NCI-H128 (cell line): ENCODE measurements at regions not wholly inside any gene's neighbourhood (a gene's known extent, or its start where the extent isn't known, plus 50 kb on each side); places are given as distances from the start of the nearest gene placed in this dataset.
"Not testable (repeated sequence)": the region's sequence is repeated elsewhere in the genome, so short reads cannot be mapped to it uniquely, and the experiment has no call there.

Source experiments
- DNase-seq: peaks from one replicate; lab custom pipeline; 2025; ENCODE audit not compliant: unreplicated experiment; lab: John Stamatoyannopoulos, UW

DNA sequence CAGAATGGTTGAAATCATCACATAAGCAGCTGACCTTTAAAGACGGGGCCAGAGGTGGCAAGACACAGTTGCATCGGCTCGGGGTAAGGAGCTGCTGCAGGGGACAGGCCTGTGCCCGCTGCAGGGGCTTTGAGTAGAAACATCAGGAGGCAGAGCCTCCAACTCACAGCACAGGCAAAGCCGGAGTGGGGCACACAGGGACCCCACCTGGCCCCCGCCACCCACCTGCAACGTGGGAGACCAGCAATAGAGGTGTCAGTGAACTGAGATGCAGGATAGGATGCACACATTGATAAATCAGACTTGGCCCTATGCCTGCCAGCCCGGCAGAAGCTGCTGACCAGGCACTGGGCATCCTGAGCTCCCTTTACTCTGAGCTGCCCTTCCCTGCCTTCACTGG lies 257.2 kb downstream of the NPHP4 start:
- no peak for DNase-seq

DNA sequence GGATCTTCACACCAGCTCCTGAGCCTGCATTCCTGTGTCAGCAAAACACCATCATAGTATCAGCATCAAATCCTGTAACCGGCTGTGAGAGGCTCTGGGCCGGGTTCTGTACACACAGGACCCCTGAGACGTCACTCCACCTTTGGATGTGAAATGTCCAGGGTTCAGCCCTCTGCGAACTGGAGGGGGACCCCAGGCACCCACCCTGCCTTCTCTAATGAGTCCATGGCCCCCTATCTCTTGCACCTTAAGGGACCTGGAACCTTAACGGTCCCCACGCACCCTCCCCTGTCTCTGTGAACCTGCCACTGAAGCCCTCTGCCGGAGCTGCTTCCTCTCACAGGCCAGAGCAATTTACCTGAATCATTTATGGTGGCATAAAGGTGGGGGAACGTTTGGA lies 257.8 kb downstream of the NPHP4 start:
- no peak for DNase-seq

DNA sequence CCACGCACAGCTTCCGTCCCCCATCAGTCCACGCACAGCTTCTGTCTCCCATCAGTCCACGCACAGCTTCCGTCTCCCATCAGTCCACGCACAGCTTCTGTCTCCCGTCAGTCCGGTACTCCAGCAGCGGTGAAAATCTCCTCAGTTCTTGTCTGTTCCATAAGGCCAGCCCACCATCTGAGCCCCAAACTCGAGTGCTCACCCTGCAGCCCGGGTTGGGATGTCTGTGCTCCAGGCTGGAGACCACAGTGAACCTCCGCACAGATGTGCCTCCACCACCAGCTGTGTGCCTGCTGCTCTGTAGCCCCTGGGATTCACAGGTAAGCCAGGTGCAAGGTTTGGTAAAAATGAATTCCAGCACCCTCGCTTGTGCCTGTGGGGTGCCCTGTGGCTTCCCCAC lies 258.6 kb downstream of the NPHP4 start:
- no peak for DNase-seq

DNA sequence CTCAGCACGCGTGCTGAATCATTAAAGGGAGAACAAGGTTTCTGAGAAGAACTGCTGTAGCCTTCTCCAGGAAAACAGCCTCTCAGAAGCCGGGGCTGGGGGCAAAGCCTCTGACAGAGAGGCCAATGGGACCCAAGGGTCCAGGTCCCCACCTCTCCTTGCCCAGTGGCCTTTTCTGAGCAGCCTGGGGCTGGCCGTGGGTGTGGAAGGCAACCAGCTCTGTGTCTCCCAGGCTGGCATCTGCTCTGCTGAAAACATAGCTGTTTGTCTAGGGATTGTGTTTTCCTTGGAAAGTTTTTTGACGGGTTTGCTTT lies 261.2 kb downstream of the NPHP4 start:
- no peak for DNase-seq

DNA sequence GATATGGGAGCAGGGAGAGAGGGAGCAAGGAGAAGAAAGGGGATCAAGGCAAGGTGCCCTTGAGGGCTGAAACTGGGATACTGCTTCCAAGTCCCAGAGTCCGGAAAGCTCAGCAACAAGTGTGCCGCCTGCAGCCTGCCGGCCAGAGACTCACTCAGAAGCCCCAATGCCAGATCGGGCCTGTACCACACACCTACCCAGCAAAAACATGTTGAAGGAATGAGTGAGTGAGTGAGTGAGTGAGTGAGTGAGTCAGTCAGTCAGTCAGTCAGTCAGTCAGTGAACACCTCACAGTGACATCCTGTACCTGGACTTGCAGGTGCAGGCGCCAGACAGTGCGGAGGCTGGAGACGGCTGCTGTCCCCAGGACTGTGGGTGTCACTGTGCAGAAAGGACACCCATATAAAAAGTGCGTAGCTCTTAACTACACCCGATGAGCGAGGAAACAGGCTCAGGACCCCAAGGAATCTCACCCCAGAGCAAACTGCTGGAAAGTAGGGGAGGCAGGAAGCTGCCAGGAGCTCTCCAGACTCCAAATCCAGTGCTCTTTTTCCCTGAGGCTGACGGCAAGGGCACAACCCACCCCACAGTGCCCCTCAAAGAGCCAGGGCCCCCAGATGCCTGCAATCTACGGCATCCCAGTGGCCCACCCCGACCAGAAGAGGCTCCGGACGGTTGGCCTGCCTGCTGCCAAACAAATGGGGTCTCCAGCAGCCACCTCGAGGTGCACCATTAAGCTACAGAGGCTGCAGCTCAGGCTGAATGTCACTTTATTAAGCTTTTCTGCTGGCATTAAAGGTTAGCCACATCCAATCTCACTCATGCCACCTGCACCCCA lies 261.7 kb downstream of the NPHP4 start:
- DNase-seq: no peak

DNA sequence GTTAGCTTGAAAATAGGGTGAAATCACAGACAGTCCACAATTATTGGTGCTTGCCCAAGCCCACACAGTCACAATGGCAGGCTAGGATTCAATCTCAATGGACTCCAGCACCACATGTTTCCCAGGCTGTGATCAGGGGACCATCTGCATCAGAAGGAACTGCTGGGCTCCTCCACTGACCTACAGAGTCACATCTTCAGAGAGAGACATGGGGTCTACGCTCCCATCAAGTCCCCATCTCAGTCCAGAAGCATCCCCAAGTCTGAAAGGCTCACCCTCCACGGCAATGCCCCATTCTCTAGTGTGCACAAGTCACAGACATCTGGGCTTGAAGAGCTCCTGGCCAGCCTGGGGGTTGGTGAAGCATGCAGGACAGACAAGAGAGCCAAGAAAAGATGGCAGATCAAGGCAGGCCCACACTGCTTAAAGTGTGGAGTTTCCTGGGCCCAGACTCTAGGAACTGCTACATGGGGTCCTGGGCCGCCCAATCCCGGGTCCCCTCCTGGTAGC lies 262.5 kb downstream of the NPHP4 start:
- no peak for DNase-seq

DNA sequence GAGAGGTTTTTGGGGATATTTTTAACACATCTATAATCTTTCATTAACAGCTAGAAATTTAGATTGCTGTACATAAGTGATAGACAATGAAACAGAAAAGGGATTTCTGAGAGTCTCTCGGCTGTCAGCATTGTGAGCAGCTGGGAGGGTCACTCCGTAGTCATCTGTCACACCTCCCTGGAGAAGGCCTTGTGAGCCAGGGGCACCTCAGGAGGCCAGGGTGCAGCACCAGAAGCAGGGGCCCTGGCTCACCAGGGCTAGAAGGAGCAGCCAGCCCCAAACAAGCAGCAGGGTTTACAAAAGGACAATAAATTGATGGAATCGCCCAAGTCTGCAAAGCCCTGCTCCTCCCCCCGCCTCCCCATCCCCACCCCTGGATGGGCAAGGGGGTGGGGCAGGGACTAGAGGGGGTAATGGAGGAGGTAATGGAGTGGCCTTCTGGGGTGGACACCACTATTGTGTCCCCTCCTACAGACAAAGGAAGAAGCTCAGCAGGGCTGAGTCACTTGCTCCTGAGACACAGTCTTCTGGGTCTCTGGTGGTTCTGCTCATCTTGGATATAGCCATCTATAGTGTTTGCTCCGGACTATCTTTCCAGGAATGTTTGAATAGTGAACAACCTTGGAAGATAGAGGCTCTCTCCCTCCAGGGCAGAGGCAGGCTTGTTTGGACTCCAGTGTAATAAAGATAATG lies 263.4 kb downstream of the NPHP4 start:
- no peak for DNase-seq

DNA sequence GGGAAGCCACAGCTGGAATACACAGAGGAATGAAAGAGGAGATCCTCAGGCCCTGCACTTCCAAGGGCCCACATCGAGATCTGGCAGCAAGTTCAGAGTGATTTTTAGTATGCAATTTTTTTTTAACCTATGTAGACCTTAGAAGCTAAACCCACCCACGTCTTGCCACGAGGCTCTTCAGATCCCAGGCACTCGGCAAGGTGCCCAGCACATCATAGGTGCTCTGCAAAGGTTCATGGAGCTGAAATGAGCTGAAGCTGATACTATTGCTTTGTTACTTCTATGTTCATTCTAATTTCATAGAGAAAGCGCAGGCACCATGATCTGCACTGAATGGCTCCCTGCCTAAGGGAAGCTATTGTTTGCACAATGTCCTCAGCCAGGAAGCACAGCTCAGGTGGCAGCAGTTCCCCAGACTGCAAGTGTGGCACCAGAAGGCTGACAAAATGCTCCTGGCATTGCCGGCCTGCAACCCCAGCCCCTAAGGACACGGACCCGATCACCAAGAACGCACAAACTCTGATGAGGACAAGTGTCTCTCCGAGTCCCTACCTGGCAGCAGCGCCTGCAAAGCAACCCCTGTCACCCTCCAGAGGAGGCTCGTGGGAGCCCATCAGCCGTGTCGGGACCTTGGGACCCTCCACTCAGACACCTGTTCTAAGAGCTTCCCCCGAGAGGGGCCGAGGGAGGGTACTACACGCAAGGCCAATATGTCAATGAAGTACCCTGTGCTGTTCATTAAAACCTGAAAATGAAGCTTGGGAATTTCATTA lies 264.2 kb downstream of the NPHP4 start:
- no peak for DNase-seq

DNA sequence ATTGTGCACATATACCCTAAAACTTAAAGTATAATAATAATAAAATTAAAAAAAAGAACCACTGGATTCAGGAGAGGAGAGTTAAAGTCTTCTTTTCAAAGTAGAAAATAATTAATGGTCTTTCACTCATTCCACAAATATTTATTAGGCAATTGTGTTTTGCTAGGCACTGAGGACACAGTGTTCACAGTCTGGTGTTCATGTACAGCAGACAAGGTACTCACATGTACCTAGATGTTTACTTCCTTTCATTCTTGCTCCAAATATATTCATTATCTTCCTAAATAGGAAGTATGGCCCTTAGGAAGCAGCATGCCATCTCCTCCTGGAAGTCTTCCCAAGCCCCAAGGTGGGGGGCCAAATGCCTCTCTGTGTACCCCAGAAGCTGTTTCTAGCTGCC lies 265.0 kb downstream of the NPHP4 start:
- no peak for DNase-seq

DNA sequence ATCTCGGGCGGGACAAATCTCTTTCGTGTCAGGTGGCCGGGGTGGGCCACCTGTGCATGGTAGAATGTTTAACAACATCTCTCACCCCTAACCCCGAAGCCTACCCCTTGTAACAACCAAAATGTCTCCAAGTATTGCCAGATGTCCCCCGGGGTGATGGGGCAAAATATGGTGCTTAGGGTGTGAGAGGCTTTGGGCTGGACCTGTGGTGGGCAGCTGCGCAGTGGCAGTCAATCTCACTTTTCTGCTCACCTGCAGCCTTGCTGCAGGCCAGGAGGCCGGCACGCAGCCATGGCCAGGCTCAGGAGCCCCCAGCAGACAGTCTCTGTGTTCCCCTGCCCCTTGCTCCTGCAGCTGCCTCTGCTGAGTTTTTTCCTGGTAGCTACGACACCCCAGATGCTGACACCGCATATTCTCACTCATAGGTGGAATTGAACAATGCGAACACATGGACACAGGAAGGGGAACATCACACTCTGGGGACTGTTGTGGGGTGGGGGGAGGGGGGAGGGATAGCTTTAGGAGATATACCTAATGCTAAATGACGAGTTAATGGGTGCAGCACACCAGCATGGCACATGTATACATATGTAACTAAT lies 265.5 kb downstream of the NPHP4 start:
- not testable (repeated sequence) for DNase-seq

DNA sequence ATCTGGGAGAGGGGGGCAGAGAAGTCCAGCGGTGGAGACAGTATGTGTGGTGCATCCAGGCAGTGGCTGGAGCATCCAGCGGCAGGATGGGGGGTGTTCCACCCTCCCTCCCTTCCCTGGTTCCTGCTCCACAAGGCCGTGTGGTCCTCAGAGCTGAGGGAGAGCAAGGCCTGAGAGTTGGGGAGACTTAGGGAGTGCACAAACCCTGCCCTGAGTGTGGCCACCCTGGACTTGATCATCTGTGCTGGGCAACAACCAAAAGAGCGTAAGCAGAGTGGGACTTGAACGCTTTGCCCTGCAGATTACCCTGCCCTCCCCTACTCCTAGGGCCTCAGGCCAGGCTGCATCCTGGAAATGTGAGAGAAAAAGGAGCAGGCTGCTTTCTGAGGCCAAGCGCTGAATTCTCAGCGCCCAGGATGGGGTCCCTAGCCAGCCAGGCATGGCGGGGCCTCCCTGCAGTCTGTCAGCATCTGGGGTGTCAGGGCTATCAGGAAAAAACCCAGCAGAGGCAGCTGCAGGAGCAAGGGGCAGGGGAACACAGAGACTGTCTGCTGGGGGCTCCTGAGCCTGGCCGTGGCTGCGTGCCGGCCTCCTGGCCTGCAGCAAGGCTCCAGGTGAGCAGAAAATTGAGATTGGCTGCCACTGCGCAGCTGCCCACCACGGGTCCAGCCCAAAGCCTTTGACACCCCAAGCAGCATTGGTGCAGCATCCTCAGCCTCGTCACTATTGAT lies 266.2 kb downstream of the NPHP4 start:
- DNase-seq: no peak

DNA sequence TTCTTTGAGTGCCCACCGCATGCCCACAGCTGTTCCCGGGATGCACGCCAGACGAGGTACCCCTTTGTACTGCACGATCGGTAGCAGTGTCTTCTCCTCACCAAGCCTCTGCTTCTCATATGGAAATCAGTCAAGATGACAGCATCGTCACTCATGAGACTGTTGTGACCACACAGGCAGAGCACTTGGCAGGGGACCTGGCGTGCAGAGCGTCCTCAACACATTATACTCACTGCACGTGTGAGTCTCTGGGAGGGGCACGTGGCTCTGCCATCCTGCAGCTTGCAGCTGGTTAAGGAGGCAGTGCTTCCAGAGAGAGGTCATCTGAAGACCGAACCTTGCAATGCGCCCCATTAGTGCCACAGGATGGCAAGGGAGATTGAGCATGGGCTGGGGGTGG lies 266.8 kb downstream of the NPHP4 start:
- no peak for DNase-seq

DNA sequence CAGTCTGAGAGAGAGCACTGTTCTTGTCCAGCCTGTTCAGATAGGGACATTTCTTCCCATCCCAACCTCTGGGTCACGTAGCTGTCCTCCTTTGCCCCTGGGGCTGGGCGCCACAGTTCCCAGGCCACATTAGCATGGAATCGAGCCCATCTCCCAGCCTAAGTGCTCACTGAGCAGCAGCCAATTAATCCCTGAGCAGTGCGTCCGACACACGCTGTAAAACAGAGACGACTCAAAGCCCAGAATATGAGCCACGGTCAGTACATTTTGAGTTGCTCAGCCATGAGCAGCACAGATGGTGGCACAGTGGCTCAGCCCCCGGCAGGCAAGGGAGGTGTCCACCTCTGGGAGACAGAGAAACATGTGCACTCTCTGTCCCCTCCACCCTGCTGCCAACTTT lies 267.4 kb downstream of the NPHP4 start:
- DNase-seq: no peak

DNA sequence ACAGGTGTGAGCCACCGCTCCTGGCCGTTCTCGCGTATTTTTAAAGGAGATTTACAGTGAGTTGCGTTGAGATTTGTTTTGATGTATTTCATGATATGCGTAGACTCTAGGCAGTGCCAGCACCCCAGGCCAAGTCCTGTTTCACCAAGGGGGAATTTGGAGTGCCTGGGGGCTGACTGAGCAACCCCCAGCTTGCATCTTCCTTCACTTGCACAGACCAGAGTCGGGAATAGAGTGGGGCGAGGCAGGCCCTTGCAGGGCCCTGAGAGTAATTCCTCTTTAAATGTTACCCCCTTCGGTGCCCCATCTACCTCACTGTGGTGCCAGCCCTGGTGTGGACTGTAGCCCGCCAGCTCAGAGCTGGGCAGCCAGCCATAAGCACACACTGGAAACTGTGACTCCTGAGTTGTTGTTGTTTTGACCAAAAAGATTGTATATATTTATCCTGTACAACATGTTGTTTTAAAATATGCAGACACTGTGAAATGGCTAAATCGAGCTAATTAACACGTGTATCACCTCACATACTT lies 269.5 kb downstream of the NPHP4 start:
- no peak for DNase-seq

DNA sequence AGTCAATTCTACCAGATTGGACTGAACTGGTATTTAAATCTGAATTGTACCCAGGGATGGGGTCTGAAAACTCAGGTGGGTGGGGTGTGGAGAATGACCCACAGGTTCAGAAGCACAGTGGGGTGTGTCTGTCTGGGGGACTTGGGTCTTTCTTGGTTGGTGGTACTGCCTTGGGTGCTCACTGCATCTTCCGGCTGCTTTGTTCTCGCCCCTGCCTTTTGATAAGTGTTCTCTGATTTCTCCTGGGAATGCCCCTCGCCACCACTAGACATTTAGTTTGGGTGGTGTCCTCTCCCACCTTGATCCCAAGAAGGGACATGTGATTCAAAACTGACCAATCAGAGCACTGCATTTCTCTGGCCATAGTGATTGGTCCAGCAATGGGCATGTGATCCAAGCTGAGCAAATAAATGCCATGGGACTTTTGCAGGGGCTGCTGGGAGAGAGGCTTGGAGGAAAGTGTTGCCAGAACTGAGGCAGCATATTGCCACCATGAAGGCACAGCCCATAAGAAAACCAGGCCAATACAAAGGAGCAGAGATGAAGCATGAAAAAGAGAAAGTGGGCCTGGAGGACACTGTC lies 270.5 kb downstream of the NPHP4 start:
- no peak for DNase-seq

DNA sequence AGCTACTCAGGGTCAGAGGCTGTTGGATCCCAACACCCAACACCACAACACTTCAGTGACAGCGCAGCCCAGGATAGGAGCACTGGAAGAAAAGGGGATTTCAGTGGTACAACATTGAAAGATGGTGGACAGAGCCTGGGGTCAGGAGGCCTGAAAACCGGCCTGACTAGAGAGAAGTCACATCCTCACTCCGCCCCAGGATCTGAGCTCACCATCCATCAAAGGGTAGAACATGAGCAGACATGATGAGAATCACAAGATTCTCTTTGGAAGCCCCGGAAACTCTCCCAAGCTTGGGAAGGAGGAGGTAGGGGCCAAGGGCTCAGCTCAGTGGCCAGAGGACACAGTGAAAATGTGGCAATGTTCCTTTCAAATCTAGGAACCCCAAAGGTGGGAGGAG lies 271.3 kb downstream of the NPHP4 start:
- no peak for DNase-seq

DNA sequence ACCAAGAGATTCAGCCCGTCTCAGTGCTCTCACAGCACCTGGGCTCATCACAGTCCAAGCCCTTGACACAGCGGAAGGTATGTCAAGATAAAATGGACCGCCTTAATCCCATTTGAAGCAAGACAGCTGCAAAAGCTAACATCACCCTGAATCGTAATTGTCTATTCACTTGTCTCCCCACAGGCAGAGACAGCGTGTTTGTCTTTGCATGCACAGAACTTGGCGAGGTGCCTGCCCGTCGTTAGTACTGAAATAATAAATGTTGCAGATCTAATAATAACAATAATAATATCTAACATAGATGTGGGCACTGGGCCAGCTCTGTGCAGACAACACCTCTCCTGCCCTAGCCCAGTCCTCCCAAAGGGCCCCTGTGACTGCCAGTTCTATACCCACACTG lies 271.7 kb downstream of the NPHP4 start:
- DNase-seq: no peak

DNA sequence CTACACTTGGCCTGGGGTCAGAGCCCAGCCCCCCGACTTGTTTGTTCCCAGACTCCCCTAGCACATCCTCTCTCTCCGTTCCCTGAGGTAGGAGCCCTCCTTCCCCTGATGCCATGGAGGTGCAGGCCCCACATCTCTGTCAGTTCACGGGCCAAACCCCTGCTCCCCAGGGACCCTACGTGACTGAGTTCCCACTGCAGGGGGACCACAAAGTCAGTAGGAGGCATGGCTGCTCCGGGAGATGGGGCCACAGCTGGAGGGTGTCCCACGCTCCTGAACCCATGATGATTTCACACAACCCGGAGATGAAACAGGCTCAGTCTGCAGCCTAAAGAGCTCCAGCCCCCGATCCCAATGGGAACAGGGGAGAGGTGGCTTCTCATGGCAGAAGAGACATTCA lies 272.2 kb downstream of the NPHP4 start:
- DNase-seq: no peak

DNA sequence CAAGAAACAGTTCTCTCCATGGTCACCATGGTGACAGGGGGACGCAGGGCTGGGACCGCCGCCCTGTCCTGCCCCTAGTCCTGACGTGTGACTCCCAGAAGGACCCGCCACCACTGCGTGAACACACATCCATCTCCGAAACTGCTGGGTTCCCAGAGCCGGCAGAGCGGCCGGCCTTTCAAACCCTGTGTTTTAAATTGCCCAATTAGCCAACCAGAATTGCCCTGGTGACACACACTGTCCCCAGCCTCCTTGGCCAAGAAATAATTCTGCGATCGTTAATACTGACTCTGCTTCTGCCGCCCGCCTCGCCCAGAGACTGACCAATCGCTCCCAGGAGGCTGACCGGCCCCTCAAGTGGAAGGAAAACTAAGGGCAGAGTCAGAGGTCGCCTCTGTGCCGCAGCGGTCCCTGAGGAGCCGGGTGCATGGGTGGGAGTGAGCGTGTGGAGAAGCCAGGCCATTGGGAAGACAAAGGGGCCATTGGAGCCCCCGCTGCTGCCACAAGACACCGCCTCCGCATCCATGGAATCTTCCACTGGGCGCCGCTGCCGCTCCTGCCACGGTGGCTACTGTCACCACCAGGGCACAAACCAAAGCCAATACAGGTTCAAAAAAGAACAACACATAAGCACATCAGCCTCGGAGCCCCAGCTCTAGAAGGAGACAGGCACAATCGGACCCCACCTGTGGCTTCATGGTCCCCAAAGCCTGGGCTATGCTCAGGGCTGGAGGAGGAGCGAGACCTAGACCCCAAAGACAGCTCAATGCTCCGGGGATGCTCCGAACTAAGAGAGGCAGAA lies 273.2 kb downstream of the NPHP4 start:
- no peak for DNase-seq
